ENCODE measurements at regions not wholly inside any gene's neighbourhood (a gene's known extent, or its start where the extent isn't known, plus 50 kb on each side); places are given as distances from the start of the nearest gene placed in this dataset.
A peak's percentile ranks its signal among the peaks of the same experiment; 100 is the strongest.

DNA sequence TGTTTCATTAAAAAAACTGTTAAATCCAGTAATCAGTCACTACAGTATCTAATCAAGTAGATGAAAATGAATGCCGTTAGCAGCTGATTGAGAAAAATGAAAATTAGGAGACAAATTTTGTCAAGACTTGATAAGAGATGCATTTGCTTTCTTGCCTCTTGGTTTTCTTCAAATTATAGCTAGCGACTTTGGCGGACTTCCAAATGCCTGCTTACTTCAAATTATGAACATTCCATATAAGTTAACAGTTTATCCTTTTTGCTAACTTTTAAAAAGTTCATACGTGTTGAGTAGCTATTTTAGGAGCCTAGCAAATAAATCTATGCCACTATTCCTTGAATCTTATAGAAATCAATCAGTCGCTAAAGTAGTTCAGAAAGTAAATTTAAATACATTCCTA lies 58.8 kb downstream of the PPP4R3C start:
- ATAC-seq (ENCODE audit: low FRiP score in 2 of 2), result no peak
- DNase-seq, result no peak
- Histone ChIP-seq H3K27ac (no peak overlapping the region), H3K27me3 (no peaks in the 10 kb centered on the region), H3K4me3 (no peak overlapping the region), H3K4me1 (no peaks in the 10 kb centered on the region), H3K36me3 (no peaks in the 10 kb centered on the region), H3K9me3 (no peaks in the 10 kb centered on the region)
- TF ChIP-seq EP300 (IDR thresholded peaks at IDR 0.05) (no peak), POLR2AphosphoS5 (IDR thresholded peaks at IDR 0.05) (no peak), POLR2A (IDR thresholded peaks at IDR 0.05) (no peak)
- TF ChIP-seq, protein P1, sequence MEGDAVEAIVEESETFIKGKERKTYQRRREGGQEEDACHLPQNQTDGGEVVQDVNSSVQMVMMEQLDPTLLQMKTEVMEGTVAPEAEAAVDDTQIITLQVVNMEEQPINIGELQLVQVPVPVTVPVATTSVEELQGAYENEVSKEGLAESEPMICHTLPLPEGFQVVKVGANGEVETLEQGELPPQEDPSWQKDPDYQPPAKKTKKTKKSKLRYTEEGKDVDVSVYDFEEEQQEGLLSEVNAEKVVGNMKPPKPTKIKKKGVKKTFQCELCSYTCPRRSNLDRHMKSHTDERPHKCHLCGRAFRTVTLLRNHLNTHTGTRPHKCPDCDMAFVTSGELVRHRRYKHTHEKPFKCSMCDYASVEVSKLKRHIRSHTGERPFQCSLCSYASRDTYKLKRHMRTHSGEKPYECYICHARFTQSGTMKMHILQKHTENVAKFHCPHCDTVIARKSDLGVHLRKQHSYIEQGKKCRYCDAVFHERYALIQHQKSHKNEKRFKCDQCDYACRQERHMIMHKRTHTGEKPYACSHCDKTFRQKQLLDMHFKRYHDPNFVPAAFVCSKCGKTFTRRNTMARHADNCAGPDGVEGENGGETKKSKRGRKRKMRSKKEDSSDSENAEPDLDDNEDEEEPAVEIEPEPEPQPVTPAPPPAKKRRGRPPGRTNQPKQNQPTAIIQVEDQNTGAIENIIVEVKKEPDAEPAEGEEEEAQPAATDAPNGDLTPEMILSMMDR (IDR thresholded peaks at IDR 0.05), result no peak
- 73 to 76% methylated on average over 5 of the region's 5 CpGs for WGBS, 2 donors

DNA sequence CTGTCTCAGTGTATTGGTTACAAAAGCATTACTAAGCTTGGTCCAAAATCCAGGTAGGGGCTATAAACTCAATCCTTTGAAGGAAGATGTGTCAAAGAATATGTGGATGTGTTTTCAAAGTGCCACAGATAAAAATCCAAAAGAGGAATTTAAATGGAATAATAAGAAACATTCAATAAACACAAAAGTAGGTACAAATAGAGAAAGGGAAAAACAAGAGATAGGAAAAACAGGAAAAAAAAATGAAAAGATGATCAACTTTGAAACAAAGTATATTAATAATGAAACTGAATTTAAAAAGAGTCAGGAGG lies 64.0 kb downstream of the PPP4R3C start:
- no peaks in the 10 kb centered on the region for H3K9me3 ChIP-seq
- ATAC-seq (ENCODE audit: low FRiP score in 2 of 2) (no peak), DNase-seq (no peak)
- no peaks in the 10 kb centered on the region for H3K27me3 ChIP-seq
- H3K27ac ChIP-seq, result no peak overlapping the region
- H3K4me3 ChIP-seq, result no peak overlapping the region
- no peaks in the 10 kb centered on the region for H3K36me3 ChIP-seq
- TF ChIP-seq POLR2A (IDR thresholded peaks at IDR 0.05) (no peak), POLR2AphosphoS5 (IDR thresholded peaks at IDR 0.05) (no peak), EP300 (IDR thresholded peaks at IDR 0.05) (no peak)
- TF ChIP-seq, protein P1 (IDR thresholded peaks at IDR 0.05), result no peak
- H3K4me1 ChIP-seq, result no peaks in the 10 kb centered on the region

DNA sequence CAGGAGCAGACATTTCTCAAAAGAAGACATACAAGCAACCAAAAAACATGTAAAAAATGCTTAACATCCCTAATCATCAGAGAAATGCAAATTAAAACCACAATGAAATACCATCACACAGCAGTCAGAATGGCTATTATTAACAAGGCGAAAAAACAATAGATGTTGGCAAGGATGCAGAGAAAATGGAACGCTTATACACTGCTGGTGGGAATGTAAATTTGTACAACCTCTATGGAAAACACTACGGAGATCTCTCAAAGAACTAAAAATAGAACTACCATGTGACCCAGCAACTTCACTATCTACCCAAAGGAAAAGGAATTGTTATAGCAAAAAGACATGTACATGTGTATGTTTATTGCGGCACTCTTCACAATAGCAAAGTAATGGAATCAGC lies 71.5 kb downstream of the PPP4R3C start:
- 63 to 68% methylated on average over 4 of the region's 4 CpGs for WGBS, 2 donors
- ATAC-seq (ENCODE audit: low FRiP score in 2 of 2), result no peak

DNA sequence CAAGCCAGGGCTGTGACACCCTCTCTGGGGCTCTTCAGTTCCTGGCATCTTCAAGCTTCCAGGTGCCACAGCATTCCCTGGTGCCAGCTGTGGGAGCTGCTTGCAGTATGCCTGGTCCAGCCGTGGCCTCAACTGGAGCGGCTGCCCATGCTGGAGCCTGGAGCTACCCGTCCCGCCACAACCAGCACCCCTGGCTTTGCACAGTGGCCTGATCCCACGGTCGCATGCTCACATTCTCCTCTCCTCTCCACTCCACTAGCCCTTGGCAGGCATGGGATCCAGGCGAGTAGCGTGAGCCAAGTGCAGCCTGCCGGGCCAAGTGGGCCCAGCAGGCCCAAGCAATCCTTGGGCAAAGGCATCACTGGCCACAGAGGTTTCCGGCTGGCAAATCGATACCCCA lies 81.7 kb downstream of the PPP4R3C start:
- ATAC-seq (ENCODE audit: low FRiP score in 2 of 2) (peak in 1 of 2 donors; percentile 43), DNase-seq (peak in 1 of 2 donors; percentile 30)
- TF ChIP-seq, protein P1 (IDR thresholded peaks at IDR 0.05), result no peak
- no peak for TF ChIP-seq POLR2AphosphoS5 (IDR thresholded peaks at IDR 0.05)
- TF ChIP-seq POLR2A (IDR thresholded peaks at IDR 0.05), result no peak
- TF ChIP-seq EP300 (IDR thresholded peaks at IDR 0.05), result no peak
- no peak overlapping the region for H3K4me3 ChIP-seq
- H3K9me3 ChIP-seq, result no peaks in the 10 kb centered on the region
- 88 to 100% methylated on average over 6 to 11 of the region's 11 CpGs for WGBS, 2 donors
- H3K27ac ChIP-seq, result no peak overlapping the region
- H3K4me1 ChIP-seq, result no peaks in the 10 kb centered on the region
- no peaks in the 10 kb centered on the region for H3K36me3 ChIP-seq
- no peaks in the 10 kb centered on the region for H3K27me3 ChIP-seq

More for the DNA sequence above, 71.5 kb downstream of the PPP4R3C start:
- no peak for TF ChIP-seq EP300 (IDR thresholded peaks at IDR 0.05)
- TF ChIP-seq POLR2A (IDR thresholded peaks at IDR 0.05), result no peak
- TF ChIP-seq, protein P1 (IDR thresholded peaks at IDR 0.05), result no peak
- no peak for TF ChIP-seq POLR2AphosphoS5 (IDR thresholded peaks at IDR 0.05)
- Histone ChIP-seq H3K4me3 (no peak overlapping the region), H3K27ac (no peak overlapping the region), H3K27me3 (no peaks in the 10 kb centered on the region), H3K4me1 (no peaks in the 10 kb centered on the region), H3K36me3 (no peaks in the 10 kb centered on the region), H3K9me3 (no peaks in the 10 kb centered on the region)
- no peak for DNase-seq

DNA sequence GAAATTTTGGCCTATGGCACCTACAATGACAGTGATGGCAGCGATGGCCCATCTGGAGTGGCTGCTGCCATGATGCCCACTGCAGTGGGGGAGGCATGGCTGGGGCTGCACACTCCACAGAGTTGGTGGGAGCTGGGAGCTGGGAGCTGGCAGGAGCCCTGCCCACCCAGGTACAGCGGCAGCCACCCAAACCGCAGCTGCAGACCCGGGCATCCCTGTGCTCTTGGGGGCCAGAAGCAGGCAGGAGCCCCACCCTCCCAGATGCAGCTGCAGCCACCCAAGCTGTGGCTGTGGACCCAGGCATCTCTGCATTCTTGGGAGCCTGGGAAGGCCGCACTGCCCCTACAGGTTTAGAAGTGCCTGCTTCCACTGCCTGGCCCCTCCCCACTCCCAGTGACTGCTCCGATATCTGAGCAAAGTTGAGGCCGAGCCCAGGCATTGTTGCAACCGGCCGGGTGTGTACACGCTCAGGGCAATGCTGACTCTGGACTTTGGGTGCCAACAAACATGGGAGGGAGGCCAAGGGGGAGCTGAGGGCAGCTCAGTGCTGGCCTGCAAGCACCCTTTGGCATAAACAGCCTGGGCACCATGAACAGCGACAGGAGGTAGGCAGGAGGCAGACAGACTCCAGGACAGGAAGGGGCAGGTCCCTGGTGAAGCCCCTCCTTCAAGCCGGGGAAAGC lies 82.8 kb downstream of the PPP4R3C start:
- TF ChIP-seq EP300 (IDR thresholded peaks at IDR 0.05), result no peak
- TF ChIP-seq, protein P1 (IDR thresholded peaks at IDR 0.05), result no peak
- no peak for TF ChIP-seq POLR2A (IDR thresholded peaks at IDR 0.05)
- TF ChIP-seq POLR2AphosphoS5 (IDR thresholded peaks at IDR 0.05), result no peak
- Histone ChIP-seq H3K4me3 (no peak overlapping the region), H3K36me3 (no peaks in the 10 kb centered on the region), H3K4me1 (no peaks in the 10 kb centered on the region), H3K9me3 (no peaks in the 10 kb centered on the region), H3K27me3 (no peaks in the 10 kb centered on the region), H3K27ac (no peak overlapping the region)
- 67 to 86% methylated on average over 1 to 12 of the region's 12 CpGs for WGBS, 2 donors
- DNase-seq (peak in 1 of 2 donors; percentile 13), ATAC-seq (ENCODE audit: low FRiP score in 2 of 2) (peak in 1 of 2 donors; percentile 34)
